SHP77 (cell line): ENCODE measurements at regions not wholly inside any gene's neighbourhood (a gene's known extent, or its start where the extent isn't known, plus 50 kb on each side); places are given as distances from the start of the nearest gene placed in this dataset.
A peak's percentile ranks its signal among the peaks of the same experiment; 100 is the strongest.

Experiments used
- DNase-seq, 2 experiments: peaks; one replicate each; lab custom pipeline; 2025; lab: John Stamatoyannopoulos, UW

DNA sequence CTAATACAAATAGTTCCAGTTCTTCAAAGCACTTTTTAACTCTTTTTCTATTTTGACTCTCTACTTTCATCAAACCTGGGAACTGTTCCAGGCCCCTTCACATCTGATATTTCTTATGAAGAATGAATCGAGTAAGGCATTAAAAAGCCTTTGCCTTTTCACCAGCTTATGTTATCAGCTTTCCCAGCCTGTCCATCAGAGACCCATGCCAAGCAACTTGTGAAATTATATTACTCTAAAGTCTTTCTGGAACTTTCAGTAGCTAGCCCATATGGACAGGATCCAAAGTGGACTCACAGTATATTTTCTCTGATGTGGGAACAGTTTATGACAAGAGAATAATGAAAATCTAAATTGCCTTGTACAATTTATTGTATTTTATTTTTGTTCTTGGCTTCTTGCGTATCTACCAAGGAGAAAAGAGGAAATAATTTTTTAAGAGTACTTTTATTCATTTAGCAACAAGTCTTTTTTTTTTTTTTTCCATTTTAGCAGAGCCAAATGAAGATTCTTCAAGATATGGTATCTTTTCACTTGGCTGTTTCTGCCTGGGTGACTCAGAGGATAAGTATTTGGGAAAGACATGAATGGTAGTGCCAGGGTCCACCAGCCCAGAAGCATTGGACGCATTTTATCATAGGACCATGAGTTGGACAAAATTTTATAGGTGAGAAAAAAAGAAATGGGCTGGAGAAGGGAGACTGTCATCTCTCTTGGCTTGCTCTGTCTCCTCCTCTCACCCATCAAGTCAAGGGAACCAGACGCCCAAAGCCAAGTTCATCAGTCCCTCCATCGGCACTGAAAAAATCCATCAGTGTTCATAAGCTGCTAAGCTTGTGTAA lies 195.8 kb upstream of the NEBL start:
- DNase-seq = no peak

DNA sequence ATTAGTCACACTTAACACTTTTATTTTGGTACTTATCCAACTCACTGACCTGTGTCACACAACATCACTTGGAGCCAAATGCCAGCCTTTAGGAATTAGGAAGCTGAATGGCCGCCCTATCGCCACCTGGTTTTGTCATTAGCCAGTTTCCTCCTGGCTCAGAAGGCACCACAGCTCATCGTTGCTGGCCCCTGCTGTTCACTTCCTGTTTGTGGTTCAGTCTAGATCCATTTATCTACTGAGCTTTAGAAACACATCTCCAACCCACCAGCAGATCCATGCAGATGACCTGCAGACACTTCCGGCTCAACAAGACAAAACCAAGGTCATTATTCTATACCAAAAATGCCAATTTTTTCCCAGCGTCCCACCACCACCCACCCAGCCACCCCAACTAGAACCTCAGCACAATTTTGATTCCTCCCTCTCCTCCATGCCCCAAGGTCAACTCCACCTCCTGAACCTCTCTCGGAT lies 193.5 kb upstream of the NEBL start:
- no peak for DNase-seq

DNA sequence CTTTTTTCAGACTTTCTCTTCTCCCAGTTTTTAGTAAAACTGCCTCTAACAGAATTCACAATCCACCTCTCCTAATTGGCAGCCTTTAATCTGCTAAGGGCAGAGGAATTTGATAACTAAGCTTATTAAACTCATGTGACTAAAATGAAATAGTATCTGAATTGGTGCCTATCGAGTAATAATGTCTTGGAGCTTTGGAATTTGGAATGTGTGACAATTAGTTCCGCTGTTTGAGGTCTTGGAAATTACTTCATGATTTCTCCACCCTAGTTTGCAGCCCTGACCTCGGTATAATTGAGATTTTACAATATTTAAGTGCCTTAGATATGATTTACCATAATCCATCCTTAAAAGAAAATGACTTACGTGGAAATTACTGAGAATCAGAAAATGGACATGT lies 190.4 kb upstream of the NEBL start:
- DNase-seq = no peak

DNA sequence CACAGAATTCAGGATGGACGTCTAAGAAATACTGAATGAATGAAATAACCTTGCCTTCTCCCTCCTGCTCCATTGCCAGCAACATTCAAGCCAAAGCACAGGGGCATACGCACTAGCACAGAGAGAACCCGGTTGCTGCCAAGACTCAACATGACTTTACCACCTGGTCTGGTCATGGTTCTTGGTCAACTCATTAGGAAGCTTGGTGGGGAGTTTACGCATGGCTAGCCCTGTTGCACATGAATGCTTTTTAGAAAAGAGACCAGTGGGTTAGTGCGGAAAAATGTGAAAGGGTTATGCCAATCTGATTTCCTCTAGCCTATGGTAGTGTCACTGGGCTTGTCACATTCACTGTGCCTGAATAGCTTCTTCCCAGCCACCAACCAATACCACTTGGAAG lies 187.6 kb upstream of the NEBL start:
- no peak for DNase-seq

DNA sequence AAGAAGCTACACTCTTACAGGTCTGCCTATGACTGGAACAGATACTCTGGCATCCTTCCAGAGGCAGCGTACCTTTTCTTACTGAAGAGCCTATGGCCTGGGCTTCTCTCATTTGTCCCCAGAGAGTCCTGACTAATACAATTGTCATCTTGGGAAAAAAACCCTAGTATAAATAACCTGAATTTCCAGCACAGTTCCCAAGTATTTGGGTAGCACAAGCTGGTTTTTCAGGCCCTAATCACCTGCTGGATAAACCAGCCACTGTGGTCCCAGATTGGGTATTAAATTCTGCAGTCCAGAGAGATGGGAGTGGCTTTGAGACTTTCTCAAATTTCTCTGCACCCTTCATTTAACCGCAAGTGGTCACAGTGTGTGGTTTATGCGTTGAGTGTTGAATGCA lies 186.8 kb upstream of the NEBL start:
- DNase-seq = no peak

DNA sequence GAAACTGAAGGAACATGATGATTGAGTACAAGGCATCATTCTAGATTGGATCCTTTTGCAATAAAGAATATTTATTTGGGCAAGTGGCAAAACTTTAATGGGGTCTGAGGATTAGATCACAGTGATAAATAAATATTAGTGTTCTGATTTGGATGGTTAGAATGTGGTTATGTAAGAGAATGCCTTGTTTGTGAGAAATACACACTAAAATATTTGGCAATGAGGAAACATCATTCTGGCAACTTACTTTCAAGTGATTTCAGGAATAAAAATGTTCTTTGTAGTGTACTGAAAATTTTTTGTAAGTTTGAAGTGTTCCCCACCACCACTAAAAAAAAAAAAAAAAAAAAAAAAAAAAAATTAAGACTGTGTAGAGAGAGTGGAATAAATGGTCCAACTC lies 185.1 kb upstream of the NEBL start:
- no peak for DNase-seq

DNA sequence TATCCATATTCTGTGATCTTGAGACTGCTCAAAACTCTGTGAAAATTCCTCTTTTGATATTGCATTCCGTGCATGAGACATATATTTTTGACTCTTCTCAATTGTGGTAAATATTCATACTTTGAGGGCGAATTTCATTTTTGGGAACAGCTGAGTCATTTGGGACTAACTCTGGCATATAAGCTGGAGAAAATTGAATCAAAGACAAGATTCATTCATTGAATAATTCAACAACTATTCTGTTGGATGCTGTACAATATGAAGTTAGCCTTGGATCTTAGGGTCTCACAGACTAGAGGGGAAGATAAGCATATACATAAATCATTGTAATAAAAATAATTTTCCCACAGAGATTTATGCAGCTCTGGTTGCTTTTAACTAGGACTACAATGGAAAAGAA lies 183.2 kb upstream of the NEBL start:
- DNase-seq = no peak

DNA sequence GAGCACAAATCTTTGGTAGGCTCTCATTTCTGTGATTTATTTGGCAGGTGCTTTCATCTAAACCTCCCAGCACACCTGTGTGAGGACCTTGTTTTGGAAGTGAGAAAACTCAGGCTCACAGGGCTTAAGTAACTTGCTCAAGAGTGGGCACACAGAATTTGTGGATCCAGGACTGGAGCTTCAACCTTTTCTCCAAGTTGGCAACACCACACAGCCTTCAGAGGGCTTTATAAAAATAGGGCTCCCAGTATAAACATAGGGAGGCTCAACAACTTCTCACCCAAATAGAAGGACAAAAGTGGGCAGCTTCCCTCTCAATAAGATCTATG lies 182.2 kb upstream of the NEBL start:
- no peak for DNase-seq

DNA sequence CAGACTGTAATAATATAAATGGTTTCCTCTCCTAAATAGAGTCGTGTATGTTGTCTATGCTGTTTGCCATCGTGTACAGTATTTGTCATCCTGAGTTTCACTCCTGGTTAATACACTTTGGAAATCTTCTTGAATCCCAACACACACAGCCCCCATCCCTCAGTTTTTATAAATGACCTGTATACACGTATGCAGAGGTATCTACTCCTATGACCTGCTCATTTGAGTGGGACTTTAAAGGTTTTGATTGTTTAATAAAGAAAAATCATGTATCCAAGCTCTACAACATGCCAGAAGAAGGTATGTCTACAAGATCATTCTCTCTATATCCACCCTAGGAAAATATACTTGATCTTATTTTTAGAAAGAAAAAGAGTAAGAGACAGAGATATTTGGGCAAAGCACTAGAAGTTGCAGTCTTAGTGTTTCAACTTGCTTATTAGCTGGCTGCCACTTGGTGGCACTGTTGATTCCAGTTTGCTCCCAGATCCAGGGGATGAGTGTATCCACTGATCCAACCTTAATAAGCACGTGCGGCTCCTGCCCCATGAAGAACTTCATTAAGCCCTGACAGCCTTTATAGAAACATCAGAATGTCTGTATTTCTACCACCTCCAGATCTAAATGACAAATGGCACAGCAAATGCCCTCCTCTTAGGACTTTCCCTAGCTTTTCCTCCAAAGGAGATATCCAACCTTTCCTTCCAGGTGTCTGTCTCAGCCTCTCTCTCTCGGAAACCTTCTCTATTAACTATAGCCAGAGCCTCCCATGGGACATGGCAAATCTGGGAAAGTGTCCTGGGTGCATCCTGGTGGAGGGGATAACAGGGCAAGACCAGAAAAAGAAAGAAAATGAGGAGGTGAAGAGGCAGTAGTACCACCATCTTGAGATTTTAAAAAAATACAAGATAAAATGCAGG lies 181.6 kb upstream of the NEBL start:
- DNase-seq = peak; percentile 53 to 56

DNA sequence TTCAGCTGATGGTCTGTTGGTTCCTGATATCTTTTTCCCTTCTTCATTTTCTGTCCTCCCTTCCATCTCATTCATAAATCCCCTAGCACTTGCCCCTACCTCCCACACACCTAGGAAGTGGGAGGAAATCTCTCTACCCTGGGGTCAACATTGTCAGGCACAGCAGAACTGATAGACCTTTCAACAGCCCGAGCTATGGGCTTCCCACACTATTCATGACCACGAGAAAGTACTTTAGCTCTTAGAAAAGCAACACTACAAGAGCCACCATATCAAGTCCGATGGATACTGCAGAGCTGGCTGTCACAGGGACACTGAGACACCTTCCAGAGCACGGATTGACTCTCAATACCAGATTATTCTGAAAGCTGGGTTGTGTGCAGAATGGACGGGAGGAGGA lies 180.6 kb upstream of the NEBL start:
- no peak for DNase-seq

DNA sequence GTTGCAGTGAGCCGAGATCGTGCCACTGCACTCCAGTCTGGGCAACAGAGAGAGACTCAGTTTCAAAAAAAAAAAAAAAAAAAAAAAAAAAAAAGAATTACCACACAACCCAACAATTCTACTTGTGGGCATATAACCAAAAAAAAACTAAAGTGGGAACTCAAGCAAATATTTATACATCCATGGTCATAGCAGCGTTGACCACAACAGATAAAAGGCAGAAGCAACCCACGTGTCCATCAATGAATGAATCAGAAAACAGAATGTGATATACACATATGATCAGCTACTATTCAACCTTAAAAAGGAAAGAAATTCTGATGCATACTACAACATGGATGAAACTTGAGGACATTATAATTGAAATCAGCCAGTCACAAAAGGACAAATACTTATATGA lies 179.3 kb upstream of the NEBL start:
- DNase-seq = no peak

DNA sequence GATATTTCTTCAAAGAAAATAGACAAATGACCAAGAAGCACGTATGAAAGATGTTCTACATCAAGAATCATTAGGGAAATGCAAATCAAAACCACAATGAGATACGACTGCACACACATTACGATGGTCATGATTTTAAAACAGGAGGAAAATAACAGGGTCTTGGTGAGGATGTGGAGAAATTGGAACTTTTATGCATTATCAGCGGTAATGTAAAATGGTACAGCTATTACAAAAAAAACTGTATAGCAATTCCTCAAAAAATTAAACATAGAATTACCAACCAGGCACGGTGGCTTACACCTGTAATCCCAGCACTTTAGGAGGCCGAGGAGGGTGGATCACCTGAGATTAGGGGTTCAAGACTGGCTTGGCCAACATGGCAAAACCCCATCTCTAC lies 178.8 kb upstream of the NEBL start:
- no peak for DNase-seq

DNA sequence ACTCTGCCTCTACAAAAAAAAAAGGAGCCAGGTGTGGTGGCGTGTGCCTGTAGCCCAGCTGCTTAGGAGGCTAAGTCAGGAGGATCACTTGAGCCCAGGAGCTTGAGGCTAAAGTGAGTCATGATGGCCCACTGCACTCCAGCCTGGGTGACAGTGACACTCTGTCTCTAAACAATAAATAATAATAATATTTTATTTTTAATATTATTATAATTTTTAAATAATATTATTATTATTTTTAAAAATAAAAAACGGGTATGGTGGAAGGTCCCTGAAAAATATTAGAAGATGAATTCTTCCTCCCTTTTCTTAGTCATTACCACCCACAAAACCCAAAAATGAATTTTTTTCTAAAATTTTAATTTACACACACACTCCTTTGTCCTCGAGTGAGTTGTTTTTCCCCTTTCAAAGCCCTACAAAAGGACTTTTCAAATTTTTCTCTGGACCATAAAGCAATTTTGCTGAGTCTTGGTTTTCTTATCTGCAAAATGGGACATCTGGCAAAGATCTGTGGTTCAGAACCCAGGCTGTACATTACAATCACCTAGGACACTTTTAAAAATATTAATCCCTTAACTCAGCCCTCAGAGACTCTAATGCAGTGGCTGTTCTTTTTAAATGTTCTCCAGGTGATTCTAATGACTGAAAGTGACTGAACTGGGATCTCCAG lies 174.0 kb upstream of the NEBL start:
- no peak for DNase-seq

DNA sequence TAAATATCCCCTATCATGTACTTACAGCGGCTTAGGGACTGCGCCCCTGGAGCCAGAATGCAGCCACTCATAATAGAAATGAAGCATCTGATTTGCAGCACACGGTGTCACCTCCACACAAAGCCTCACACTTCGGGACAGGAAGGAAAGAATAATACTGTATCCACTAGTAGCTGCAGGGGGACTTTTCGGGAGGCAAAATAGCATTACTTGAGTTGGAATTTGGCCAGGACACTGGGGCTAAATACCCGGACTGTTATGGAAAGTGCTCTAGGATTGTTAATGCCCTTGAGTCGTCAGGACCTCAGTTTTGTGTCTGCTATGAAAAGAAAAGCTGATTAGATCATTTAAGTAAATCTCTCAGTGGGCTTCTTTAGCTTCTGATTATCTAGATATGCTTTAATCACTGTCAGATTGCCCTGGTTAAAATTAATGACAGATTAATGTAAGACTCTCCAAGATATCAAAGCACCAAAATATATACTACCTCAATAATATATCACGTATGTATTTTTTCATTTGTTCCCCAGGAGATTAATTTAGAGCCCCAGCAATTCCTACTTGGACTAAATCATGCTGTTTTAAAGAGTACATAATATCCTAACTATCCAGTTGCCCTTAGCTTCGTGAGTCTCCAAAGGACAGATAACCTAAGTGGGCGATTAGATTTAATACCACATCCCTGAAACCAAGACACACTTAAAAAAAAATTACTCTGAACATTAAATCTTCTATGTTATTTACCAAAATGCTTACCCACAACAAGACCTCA lies 173.0 kb upstream of the NEBL start:
- DNase-seq = no peak

DNA sequence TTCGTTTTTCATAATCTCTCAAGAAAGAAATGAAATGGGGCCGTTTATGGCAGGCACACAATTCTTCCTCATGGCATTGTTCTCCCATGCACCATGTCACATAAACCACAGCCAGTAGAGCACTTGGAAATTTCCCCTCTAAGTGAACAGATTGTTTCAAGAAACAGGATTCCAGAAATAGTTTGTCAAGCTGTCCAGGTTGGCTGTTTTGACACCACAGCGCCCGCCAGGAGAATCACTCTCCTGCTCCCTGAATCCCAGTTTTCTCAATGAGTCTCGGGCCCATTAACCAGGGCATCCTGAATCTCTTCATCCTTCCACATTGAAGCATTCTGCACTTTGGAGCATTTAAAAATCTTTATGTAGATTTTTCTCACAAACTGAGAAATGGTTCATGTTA lies 172.2 kb upstream of the NEBL start:
- DNase-seq = no peak

DNA sequence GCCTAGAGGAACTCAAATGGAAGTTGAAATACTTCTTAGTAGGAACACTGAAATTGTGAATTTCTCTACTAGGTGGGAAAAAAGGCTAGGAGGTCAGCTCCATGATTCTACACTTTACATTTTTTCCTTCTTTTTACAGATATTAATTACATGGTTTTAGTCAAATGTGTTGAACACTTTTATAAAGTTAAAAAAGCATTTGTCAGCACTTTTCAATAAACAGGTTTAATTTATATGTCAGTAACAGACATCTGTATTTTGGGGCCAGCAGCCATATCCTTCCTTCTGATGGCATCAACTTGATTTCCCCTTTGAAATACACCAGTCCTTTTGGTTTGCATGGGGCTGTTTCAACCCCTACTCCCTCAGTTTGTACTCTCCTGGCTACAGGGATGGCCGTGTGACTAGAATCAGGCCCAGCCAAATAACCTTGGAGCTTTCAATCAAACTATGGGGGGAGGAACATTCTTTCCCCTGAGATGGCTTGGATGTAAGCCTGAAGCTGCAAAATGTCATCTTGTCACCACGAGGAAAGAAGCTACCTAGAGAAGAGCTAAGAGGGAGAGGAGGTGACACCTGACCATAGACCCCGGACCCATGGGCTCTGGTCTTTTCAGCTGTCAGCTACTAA lies 171.0 kb upstream of the NEBL start:
- DNase-seq = no peak

DNA sequence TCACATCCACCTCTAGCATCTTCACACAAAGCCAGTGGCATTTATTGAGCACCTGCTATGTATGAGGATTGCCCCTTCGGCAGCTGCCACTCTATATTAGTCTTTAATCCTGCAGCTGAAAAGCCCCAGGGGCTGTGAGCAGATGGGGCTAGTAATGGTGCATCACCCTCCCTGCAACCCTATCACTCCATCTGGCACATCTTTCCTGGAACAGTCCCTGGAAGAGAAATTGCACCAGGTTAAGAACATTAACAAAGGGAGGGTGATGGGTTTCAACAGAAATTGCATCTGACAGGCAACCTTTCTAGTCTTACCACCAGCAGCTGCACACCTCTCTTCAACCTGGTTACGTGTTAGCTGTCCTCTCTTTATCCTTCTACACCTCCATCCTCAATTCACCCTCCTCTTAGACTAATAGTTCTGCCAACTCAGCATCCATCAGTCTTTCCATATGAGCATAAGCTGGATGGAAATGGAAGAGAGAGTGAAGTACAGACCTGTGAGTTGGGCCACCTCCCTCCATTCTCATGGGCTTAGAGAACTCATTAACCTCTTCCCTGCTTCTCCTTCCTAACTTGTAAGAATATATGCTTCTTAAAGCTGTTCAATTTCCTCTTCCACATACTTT lies 168.6 kb upstream of the NEBL start:
- no peak for DNase-seq

DNA sequence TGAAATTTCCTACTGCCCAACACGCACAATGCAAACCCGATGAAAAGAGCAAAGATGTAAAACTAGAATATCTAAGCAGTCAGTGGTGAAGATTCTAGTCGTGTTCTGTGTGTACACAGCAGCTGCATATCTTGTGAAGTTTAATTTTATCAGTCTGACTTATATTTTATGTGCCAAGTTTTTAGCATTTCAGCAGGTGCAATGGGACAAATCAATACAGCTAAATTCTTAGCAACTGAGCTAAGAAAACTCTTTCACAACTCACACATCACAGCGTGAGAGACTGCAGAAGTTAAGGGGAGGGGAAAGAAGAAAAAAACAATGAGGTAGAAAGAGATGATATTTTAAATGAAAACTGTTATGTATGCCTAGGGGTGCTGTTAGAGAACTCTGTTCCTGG lies 164.9 kb upstream of the NEBL start:
- no peak for DNase-seq

DNA sequence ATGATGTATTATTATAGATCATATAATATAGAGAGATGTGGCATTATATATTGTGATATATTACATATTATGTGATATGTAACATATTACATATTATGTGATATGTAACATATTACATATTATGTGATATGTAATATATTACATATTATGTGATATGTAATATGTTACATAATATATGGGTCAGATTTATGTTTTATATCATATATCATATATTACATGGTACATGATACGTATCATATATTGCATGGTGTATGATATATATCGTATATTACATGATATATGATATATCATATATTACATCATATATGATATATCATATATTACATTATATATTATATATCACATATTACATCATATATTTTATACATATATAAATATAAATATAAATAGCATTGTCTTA lies 164.1 kb upstream of the NEBL start:
- no peak for DNase-seq

DNA sequence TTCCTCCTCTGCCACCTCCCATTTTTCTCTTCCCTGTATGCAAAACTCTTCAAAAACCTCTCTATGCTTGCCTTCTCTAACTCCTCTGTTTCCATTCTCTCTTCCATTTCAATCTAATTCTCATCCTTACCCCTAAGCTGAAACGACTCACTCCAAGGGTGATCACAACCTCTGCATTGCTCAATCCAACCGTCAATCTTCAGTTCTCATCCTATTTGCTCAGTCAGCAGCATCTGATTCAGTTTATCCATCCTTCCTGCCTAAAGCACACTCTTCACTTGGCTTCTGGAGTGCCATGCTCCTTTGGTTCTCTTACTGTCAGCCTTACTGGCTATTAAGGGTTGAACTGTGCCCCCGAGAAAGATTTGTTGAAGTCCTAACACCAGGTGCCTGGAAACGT lies 163.5 kb upstream of the NEBL start:
- DNase-seq = no peak

DNA sequence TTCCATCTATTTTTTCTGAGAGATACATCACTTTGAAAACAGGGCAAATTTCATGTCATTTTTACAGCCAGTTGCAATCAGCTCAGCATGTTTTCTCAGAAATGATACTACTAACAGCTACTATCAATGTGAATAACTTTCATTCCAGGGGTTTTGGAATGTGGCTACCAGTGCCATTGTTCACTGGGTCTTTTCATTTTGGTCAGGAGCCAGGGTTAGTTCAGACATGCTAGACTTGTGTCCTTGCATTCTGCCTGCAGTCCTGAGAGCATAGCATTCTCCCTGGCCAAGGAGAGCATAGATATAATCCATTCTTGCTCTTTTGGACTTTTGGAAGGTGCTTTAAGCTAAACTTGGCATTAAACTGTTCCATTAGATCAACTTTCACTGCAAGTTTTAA lies 160.9 kb upstream of the NEBL start:
- no peak for DNase-seq
